DND-41 (cell line): ENCODE measurements at regions not wholly inside any gene's neighbourhood (a gene's known extent, or its start where the extent isn't known, plus 50 kb on each side); places are given as distances from the start of the nearest gene placed in this dataset.

ENCODE experiments used
- ATAC-seq: fragments of 200-7000 bp; cut with Tn5 transposase; 3 replicates; pipeline ENCODE4 v1.9.1; 2021; ENCODE audit warnings: low read depth; ENCODE audit not compliant: insufficient read depth
- DNase-seq: peaks from one replicate; pipeline ENCODE4 v3.0.0-alpha.2; 2020
- H2AFZ ChIP-seq: 2 replicates; pipeline ENCODE4 v1.6.0; 2012; ENCODE audit warnings: low read depth, low read length
- H3K27ac ChIP-seq: 2 replicates; pipeline ENCODE4 v1.5.1; 2012; ENCODE audit warnings: low read length, inconsistent platforms
- H3K27me3 ChIP-seq: fragments of 200-600 bp; sonication (generic); 2 replicates; pipeline ENCODE4 v1.6.0; 2012; ENCODE audit warnings: low read length, mild to moderate bottlenecking, inconsistent platforms; ENCODE audit not compliant: insufficient read depth, poor library complexity
- H3K36me3 ChIP-seq: 2 replicates; pipeline ENCODE4 v1.5.1; 2012; ENCODE audit warnings: low read length, inconsistent platforms; ENCODE audit not compliant: insufficient read depth
- H3K4me1 ChIP-seq: 2 replicates; pipeline ENCODE4 v1.5.1; 2012; ENCODE audit warnings: mild to moderate bottlenecking, low read length; ENCODE audit not compliant: insufficient read depth
- H3K4me2 ChIP-seq: 2 replicates; pipeline ENCODE4 v1.6.0; 2012; ENCODE audit warnings: mild to moderate bottlenecking, moderate library complexity, low read length, inconsistent platforms; ENCODE audit not compliant: insufficient read depth
- H3K4me3 ChIP-seq, 2 experiments: fragments of 200-600 bp in 1 of 2; shearing (Covaris generic) in 1 of 2; 2 replicates each; pipeline ENCODE4 v1.5.1; 2012 to 2016; ENCODE audit warnings: inconsistent platforms in 2 of 2, low read length in 2 of 2, mild to moderate bottlenecking in 2 of 2, low read depth in 1 of 2, moderate library complexity in 1 of 2
- H3K79me2 ChIP-seq: 2 replicates; pipeline ENCODE4 v1.6.0; 2012; ENCODE audit warnings: low read length, inconsistent platforms; ENCODE audit not compliant: insufficient read depth
- H3K9ac ChIP-seq: 2 replicates; pipeline ENCODE4 v1.6.0; 2012; ENCODE audit warnings: low read depth, mild to moderate bottlenecking, inconsistent platforms, low read length, moderate library complexity
- H3K9me3 ChIP-seq: 2 replicates; pipeline ENCODE4 v1.5.1; 2012; ENCODE audit warnings: low read length, moderate library complexity, mild to moderate bottlenecking, inconsistent platforms; ENCODE audit not compliant: insufficient read depth, severe bottlenecking
- H4K20me1 ChIP-seq: 2 replicates; pipeline ENCODE4 v1.6.0; 2012; ENCODE audit warnings: low read length; ENCODE audit not compliant: insufficient read depth
- EZH2 ChIP-seq: IDR thresholded peaks from 3 replicates; pipeline ENCODE4 v1.6.1; 2012; ENCODE audit warnings: borderline replicate concordance, low read depth, mild to moderate bottlenecking, moderate library complexity, low read length, inconsistent platforms; ENCODE audit not compliant: severe bottlenecking
- TF ChIP-seq, protein P1 (sequence below): IDR thresholded peaks from 2 replicates; pipeline ENCODE4 v1.5.1; 2012; ENCODE audit warnings: borderline replicate concordance, low read length, moderate library complexity, mild to moderate bottlenecking; ENCODE audit not compliant: poor library complexity, severe bottlenecking; ENCODE audit errors: extremely low read depth

DNA sequence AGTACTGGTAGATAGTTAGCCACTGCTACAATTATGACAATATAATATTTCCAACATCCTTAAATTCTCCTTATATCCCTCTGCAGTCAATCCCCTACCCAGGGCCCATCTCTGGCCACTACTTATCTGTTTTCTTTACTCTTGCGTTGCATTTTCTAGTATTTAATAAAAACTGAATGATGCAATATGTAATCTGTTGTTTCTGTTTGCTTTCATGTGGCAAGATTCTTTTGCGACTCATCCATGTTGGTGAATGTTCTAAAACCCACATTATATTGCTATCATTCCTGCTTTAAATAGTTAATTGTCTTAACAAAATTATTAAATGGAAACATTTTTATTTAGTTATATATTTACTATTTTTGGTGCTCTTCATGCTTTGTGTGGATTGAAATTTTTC is 338.5 kb downstream of the MDFIC start:
- no peaks in the 10 kb centered on the region for H4K20me1 ChIP-seq
- H3K9me3 ChIP-seq = no peaks in the 10 kb centered on the region
- H3K27ac ChIP-seq = no peak overlapping the region
- H3K4me2 ChIP-seq = no peak overlapping the region
- no peak overlapping the region for H3K9ac ChIP-seq
- TF ChIP-seq EZH2 = no peak
- TF ChIP-seq, protein P1, sequence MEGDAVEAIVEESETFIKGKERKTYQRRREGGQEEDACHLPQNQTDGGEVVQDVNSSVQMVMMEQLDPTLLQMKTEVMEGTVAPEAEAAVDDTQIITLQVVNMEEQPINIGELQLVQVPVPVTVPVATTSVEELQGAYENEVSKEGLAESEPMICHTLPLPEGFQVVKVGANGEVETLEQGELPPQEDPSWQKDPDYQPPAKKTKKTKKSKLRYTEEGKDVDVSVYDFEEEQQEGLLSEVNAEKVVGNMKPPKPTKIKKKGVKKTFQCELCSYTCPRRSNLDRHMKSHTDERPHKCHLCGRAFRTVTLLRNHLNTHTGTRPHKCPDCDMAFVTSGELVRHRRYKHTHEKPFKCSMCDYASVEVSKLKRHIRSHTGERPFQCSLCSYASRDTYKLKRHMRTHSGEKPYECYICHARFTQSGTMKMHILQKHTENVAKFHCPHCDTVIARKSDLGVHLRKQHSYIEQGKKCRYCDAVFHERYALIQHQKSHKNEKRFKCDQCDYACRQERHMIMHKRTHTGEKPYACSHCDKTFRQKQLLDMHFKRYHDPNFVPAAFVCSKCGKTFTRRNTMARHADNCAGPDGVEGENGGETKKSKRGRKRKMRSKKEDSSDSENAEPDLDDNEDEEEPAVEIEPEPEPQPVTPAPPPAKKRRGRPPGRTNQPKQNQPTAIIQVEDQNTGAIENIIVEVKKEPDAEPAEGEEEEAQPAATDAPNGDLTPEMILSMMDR = no peak
- no peaks in the 10 kb centered on the region; the same call in 1 of the 2 replicates for H3K4me1 ChIP-seq
- DNase-seq (no peak), ATAC-seq (peak; percentile 54; the same call in 2 of the 3 replicates)
- no peaks in the 10 kb centered on the region for H3K36me3 ChIP-seq
- H3K27me3 ChIP-seq = no peaks in the 10 kb centered on the region
- no peak overlapping the region for H3K4me3 ChIP-seq
- H2AFZ ChIP-seq = no peak overlapping the region
- H3K79me2 ChIP-seq = no peaks in the 10 kb centered on the region

DNA sequence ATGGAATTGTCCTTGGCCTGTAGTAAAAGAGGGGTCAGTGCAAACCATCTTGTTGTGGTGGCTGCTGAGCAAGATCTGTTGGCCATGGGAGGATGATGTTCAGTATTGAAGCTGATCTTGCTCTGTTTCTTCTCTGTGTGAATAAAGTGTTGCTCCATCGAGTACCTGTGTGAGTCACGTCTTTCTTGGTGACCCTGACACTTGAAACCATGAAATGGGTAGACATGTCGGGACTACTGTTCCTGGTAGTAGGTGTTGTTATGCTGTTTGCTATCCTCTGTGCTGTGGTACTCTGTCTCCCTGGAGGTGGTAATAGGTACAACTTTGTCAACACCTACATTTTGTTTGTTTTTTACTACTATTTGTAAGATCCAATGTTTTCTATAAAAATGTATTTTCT is 330.6 kb downstream of the MDFIC start:
- no peak overlapping the region for H3K4me3 ChIP-seq
- H2AFZ ChIP-seq = no peak overlapping the region

DNA sequence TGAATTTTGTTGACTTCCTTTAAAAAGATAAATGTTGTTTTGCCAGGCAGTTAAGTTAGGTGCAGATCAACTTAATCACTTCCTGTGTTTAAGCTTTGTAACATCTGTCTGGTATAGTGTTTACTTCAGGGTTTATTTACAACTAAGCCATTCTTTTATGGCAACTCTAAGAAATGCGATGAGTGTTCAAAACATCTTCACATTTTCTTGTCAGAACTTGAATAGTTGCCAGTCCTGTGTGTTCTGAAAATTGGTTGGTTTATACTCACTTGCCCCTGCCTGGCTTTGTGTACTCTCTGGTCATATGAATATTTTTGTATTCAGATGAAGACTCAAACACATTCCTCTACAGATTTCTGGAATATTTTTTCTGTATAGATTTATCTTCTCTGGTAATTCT is 327.2 kb downstream of the MDFIC start:
- H3K4me1 ChIP-seq = peaks cover 9% of the 10 kb centered on the region

More for the DNA sequence above, 330.6 kb downstream of the MDFIC start:
- no peak overlapping the region for H3K27ac ChIP-seq
- no peak for DNase-seq
- TF ChIP-seq, protein P1 = no peak
- ATAC-seq = no peak
- H3K4me2 ChIP-seq = no peak overlapping the region
- H3K4me1 ChIP-seq = peaks cover 9% of the 10 kb centered on the region
- no peaks in the 10 kb centered on the region for H3K79me2 ChIP-seq
- H4K20me1 ChIP-seq = no peaks in the 10 kb centered on the region
- H3K36me3 ChIP-seq = no peaks in the 10 kb centered on the region
- H3K9me3 ChIP-seq = no peaks in the 10 kb centered on the region
- no peaks in the 10 kb centered on the region for H3K27me3 ChIP-seq
- no peak overlapping the region for H3K9ac ChIP-seq

More for the DNA sequence above, 327.2 kb downstream of the MDFIC start:
- DNase-seq (no peak), ATAC-seq (0 out of 3 replicates have a peak, but pooled peaks have one; percentile 17)
- no peaks in the 10 kb centered on the region for H4K20me1 ChIP-seq
- no peak overlapping the region for H3K4me3 ChIP-seq
- H3K4me2 ChIP-seq = no peak overlapping the region
- peaks cover 3% of the 10 kb centered on the region for H3K9me3 ChIP-seq
- H3K79me2 ChIP-seq = no peaks in the 10 kb centered on the region
- peak overlapping the region; percentile 25; the same call in 1 of the 2 replicates for H3K27ac ChIP-seq
- H2AFZ ChIP-seq = peak overlapping the region; percentile 28
- TF ChIP-seq EZH2 = no peak
- TF ChIP-seq, protein P1 = no peak
- no peak overlapping the region for H3K9ac ChIP-seq
- H3K27me3 ChIP-seq = no peaks in the 10 kb centered on the region
- no peaks in the 10 kb centered on the region for H3K36me3 ChIP-seq
